OCI-M2 (cell line): ENCODE measurements at regions not wholly inside any gene's neighbourhood (a gene's known extent, or its start where the extent isn't known, plus 50 kb on each side); places are given as distances from the start of the nearest gene placed in this dataset.

Experiments used
- DNase-seq: peaks from one replicate; lab custom pipeline; 2025; ENCODE audit not compliant: unreplicated experiment; lab: John Stamatoyannopoulos, UW

DNA sequence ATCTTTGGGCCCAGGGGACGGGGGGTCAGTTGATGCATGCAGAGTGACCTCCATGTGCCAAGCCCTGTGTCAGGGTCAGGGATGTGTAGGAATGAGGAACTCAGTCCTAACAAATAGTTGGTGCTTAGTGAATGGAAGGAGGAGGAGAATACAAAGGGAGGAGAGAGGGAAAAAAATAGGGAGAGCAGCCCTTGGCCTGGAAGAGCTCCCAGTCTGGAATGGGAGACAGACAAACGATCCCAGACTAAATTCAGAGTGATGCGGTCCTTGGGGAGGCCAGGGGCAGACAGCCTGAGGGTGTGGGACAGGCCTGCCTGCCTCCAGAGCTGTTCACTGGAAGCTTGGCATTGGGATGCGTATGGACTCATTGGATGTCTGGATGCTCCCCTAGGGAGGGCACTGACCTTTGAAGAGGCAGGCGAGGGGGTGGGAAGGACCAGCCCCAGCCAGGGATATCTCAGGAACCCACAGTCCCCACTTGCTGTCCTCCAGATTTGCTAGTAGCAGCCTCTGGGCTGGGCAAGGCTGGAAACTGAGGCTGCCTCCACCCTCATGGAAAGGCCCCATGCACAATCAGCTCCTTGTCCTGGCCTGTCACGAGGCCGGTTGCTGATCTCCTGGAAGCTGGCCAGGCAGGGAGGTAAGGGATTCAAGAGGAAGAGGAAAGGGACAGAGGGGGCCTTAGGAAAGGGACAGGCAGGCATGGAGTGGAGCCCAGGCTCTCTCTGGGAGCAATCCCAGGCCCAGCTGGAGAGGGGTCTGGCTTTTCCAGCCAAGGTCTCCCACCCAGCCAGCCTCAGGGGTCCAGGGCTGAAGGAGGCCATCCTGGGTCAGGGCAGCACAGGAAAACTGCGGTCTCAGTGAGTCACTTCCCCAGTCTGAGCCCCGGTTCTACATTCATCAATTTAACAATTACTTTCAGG lies 69.0 kb upstream of the GGTA1 start:
- no peak for DNase-seq

DNA sequence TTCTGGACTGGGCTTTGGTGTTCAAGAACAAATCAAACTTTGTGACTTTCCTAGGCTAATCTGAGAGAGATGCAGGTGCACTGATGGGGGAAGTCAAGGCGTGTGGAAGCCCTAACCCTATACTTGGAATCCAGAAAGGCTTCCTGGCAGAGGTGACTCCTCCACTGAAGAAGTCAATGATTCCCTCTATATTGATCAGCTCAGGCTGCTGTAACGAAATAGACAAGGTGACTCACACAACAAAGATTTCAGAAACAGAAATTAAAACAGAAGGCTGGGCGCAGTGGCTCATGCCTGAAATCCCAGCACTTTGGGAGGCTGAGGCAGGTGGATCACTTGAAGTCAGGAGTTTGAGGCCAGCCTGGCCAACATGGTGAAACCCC lies 69.6 kb upstream of the GGTA1 start:
- no peak for DNase-seq

DNA sequence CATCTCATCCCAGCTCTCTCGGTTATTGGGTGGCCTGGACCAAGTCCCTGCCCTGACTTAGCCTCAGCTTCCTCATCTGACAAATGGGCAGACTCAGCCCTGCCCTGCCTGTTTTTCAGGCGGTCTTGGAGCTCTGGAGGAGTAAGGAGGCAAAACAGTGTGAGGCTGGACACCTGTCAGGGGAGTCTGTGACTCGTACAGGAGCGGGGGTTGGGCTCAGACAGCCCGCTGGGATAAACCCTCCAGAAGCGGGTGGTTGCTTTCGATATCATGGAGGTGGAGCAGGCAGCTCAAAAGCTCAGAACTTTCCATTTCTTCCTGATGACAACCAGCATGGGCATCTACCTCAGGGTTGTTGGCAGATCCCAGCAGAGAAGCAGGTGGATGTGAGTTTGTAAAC lies 72.9 kb upstream of the GGTA1 start:
- no peak for DNase-seq

DNA sequence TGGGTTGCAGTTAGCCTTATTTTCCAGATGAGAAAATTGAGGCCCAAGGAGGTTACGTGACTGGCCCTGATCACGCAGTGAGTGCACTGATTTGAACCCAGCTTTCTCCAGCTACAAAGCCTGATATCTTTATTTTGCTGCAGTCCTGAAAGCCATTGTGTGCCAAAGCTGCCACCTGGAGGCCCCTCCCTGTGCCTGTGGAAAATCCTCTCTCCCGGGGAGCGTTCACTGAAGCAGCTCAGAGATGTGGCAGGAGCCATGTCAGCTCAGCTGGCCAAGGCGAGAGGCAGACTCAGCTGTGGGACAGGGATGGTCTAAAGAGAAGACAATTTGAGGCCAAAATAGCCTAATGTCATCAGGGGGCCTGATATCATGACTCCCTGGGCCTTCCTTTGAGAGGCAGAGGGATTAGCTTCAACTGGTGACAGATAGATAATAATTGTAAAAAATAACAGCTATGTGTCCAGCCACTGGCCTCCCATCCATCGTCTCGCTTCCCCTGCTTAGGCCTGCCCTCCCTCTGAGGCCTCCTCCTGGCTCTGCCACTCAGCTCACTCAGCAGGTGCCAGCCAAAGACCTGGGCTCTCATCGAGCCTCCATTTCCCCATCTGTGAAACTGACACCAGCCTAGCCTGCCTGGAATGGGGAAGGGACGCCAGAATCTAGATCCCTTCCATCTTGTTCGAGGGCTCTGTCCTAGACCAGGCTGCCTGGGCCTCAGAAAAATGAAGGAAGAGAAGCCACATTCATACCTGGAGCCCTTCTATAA lies 74.3 kb upstream of the GGTA1 start:
- DNase-seq, result no peak

DNA sequence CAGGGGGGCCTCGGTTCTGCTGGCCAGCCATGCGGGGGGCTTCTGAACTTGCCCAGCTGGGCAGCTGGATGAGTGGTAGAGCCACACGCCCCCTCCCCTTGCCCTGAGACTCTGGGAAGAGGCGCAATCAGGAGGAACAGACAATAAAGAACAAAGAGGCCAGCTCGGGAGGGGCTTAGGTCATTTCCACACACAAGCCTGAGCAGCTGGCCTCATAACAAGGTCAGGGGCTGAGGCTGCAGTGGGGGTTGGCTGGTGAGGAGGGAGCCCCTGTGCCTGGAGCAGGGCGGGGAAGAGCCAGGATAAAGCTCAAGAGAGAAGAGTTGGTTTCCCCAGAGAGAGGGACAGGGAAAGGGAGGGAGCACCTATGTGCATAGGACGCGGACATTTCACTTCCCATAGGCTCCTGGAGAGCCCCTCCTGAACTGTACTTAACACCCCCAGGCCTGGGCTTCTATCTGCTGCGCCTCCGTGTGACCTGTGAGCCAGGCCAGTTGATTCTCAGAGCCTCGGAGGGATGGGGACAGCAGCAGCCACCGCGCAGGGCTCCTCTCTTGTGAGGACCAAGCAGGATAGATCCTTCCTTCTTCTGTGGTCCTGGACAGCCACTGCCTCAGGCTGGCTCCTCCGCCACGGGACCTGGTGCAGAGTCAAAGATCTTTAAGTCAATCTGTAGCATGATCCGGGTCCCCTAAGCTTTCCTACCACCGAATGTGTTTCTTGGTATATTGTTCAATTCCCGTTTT lies 75.3 kb upstream of the GGTA1 start:
- DNase-seq, result no peak

DNA sequence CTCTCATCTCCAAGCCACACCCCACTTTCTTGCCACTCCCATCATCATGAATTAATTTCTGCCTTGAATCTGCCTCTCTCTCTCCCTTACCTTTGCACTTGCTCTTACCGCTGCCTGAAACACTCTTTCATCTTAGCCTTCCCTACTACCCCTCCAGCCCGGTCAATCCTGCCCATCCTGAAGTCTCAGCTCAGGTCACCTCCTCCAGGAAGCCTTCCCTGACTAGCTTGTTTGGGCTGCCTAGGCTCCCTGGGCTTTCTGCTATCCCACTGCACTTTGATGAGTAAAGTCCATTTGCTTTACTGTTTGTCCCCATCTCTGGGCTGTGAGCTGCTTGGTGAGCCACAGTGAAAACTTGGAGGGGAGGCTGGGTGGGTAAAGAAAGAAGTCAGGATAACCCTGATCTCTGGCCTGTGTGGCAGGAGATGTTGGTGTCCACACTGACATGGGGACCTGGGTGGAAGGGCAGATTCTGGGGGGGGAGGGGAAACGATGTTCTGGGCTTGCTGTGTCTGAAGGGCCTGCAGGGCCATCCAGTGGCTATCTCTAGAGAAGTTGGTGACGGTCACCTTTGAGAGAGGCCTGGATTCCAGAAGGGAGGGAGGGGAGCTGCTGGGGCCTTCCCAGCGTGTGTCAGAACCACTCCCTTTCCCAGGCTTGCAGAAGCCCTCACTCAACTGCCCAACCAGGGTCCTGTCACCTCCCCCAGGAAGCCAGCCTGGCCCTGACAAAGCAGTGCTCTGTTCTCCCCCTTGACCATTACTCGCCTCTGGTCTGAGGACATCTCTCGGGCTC lies 75.0 kb upstream of the DAB2IP start:
- DNase-seq, result no peak

DNA sequence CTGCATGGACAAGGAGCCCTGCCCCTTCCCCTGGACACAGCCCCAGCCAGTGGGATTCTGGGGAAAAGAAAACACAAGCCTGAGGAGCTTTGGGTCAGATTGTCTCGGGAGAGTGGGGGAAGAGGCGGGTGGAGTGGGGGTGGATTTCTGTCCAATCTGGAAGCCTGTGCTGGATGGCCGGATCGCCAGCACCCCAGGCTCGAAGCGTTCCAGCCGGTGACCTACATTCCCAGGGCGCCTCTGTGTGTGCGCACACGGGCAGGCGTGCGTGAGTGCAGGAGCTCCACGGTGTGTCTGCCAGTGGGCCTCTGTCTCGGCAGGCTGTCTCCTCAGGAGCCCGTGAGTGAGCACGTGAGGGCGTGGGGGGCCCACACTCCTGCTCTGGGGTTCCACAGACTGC lies 74.3 kb upstream of the DAB2IP start:
- no peak for DNase-seq

DNA sequence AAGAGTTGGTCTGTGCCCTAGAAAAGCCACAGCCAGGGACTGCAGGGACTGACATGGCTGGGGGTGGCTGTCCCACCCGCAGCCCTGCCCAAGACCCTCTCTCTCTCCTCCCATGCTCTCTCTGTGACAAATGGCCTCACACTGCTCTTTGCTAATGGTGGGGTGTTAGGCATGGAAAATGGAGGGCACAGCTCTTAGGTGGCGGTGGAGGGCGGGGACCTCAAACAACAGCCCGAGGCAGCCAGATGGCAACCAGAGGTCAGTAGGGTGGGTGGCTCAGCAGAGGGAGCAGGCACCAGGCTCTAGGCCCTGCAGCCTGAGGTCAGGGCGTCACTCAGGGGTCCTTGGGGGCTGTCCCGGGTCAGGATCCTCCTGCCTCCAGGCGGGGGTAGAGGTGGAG lies 73.9 kb upstream of the DAB2IP start:
- no peak for DNase-seq

DNA sequence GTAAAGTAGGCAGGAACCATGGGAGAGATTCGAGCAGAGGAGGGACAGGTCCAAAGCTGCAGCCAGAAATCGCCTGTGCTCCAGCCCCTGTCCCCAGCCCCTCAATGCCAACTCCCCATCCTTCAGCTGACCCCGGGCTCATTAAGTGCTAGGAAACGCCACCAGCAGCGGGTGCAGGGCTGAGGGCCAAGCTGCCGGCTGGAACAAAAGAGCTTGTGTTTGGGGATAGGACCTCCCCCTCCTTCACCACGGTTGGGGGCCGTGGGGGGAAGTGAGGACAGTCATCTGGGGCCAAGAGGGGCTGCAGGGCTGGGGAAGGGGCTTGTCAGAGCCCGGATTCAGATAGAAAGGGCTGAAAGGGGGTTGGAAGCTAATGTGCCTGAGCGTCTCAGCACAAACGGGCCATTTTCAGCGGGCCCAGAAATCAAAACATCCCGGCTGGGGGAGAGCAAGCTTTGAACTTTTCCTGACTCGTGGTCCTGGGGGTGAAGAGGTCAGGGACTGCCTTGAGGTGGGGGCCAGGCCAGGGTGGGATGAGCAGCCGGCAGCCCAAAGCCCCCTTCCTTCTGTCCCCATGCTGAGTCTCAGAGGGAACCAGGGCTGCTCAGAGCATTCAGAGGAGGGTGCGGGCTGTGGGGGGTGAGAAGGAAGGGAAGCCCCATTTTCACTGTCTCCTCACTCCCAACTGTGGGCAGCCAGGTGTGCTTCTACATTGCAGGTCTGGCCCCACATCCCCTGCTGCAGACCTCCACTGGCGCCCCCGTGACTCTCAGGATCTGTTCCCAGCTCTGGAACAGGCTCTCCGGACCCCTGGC lies 69.4 kb upstream of the DAB2IP start:
- no peak for DNase-seq

DNA sequence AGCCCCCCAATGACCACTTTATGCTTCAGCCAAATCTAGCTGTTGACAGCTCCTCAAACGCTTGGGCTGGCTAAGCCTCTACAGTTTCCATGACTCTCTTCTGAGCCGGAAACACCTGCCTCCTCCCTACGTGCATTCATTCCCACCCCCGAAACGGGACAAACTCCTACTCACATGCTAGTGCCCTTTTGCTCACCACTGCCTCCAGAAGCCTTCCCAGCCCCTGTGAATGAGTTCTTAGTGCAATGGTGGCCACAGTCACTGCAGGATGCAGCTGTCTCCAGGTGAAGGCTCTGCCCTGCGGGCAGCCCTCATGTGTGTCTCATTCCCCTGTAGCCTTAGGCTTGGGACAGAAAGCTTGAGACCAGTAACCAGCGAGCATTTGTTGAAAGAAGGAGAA lies 68.8 kb upstream of the DAB2IP start:
- DNase-seq, result no peak

DNA sequence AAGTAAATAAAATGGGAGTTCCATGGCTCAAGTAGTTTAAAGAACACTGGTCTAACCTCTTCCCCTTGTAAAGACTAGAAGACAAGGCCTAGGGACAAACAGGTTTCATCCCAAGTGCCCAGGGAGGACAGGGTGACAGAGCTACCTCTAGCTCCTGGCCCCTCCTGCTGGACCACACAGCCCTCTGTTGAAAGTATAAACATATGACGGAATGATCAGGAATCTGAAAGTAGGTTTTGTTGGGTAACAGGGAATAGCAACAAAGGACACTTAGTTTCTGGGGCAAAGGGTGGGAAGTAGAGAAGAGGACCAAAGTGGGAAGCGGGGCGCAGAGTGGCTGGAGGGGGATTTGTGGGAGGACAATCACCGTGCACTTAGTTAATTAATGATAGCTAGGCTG lies 67.0 kb upstream of the DAB2IP start:
- no peak for DNase-seq

DNA sequence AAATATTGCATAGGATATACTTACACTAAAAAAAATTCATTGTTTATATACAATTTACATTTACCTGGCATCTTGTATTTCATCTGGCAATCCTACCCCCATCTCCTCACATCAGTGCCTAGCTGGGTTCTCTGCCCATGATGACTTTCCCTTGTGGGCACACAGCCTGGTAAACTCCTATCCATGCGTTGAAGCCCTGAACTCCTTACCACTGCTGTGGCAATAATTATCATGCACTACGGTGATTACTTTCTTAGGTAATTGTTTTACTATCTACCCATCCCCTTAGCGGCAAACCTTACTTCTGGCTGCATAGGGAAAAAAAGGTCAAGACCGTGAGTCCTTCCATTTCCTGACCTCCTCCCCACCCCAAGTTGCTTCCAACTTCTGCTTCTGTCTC lies 63.6 kb upstream of the DAB2IP start:
- DNase-seq, result no peak

DNA sequence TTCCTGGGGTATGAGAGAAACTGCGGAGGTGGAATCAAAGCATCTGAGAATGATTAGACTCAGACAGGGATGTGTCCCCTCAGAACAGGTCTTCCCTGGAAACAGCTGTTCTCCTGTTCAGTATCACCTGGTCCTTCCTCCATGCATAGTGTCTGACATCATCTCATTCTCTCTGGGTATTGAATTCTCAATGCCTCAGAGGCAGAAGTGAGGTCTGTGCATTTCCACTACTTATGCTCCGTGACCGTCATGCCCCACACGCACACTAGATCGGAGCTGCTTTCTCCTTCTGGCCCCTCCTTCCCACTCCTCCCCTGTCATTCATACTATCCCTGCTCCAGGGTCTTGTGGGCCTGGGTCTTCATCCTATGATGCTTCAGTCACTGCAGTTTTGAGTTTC lies 61.4 kb upstream of the DAB2IP start:
- no peak for DNase-seq

DNA sequence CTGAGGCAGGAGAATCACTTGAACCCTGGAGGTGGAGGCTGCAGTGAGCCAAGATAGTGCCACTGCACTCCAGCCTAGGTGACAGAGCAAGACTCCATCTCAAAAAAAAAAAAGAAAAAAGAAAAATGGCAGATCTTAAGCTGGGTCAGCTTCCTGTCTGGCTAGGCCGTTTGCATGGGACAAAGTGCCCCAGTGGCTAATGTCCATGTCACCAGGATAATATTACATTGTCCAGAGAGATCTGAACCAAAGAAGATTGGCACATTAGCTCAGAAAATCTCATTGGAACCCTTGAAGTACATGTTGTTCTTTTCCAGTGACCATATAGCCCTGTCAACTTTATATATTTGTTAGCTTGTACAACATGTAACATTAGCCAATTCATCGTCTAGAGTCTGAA lies 59.2 kb upstream of the DAB2IP start:
- no peak for DNase-seq

DNA sequence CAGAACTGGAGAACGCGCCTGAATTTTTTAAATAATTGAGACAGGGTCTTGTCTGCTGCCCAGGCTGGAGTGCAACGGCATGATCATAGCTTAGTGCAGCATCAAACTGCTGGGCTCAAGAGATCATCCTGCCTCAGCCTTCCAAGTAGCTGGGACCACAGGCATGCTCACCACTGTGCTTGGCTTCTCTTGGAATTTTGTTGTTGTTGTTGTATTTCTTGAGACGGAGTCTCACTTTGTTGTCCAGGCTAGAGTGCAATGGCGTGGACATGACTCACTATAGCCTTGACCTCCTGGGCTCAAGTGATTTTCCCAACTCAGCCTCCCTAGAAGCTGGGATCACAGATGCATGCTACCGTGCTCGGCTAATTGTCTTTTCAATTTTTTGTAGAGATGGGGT lies 58.4 kb upstream of the DAB2IP start:
- DNase-seq, result no peak

DNA sequence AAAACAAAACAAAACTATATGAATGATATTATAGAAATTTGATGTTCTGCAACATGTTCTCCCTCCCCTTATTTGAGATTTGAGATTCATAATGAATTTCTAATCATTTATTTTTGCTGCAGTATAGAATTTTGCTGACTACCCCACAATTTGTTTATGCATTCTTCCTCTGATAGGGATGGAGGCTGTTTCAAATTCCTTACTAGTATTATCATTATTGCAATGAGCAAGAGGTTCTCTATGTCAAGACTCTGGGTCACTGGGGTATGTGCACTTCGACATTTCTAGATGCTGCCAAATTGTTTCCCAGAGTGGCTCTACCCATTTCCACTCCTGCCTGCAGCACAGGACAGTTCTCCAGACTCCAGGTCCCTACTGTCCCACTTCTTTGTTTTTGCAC lies 54.9 kb upstream of the DAB2IP start:
- no peak for DNase-seq

DNA sequence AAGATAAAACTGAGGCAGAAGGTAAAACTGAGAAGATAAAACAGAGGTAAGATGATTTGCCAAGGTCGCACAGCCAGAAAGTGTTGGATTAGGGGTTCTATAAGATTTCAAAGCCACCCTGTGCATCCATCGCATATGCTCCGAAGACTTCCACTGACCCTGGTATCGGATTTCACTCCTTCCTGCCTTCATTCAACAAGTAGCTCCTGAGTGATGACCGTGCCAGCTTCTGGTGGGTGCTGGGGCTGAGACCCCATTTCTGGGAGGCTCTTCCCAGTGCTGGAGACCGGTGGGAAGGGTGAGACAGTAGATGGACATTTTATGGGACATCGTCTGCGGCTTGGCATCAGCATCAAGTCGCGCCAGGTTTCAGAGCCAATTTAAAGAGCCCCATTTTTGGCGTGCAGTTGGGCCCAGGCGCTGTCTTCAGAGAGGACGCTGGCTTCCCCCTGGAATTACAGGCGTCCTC lies 53.7 kb upstream of the DAB2IP start:
- DNase-seq, result no peak

DNA sequence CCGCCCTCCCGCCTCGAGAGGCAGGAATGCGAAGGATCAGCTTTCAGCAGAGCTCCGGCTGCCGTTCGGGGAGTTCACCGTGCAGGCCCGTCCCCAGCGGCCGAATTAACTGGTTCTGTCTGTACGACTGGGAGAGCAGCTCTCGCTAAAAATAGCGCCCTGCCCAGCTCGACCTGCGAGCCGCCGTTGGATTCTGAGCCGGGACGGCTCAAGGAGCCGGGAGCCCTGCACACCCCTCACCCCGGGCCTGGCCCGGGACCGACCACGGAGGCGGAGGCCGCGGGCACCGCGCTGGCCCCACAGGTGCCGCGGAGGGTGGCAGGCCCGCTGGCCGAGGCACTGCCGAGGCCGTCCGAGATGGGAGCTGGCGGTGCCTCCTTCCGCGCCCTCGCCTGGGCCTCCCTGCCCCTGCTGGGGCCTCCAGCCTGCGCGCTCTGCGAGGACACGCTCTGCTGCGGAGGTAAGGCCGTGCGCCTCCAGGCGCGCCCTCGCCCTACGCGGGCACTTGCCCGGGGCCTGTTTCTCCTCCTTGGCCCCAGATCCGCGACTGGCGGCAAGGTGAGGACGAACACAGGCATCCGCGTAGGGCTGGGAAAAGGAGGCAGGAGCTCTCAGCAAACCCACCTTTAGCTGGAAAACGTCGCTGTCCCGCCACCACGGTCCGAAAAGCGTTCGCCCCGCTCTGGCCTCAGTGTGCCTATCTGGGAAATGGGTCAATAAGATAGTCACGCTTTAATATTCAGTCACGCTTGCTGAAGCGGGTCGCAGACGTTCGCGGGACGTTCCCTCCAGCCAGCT lies 53.1 kb upstream of the DAB2IP start:
- DNase-seq, result no peak
